Amniotic stem cell (primary cell): ENCODE measurements at regions not wholly inside any gene's neighbourhood (a gene's known extent, or its start where the extent isn't known, plus 50 kb on each side); places are given as distances from the start of the nearest gene placed in this dataset.
"Not testable (repeated sequence)": the region's sequence is repeated elsewhere in the genome, so short reads cannot be mapped to it uniquely, and the experiment has no call there.

ENCODE experiments used
- DNase-seq: peaks from one replicate; lab custom pipeline; 2025; lab: John Stamatoyannopoulos, UW

DNA sequence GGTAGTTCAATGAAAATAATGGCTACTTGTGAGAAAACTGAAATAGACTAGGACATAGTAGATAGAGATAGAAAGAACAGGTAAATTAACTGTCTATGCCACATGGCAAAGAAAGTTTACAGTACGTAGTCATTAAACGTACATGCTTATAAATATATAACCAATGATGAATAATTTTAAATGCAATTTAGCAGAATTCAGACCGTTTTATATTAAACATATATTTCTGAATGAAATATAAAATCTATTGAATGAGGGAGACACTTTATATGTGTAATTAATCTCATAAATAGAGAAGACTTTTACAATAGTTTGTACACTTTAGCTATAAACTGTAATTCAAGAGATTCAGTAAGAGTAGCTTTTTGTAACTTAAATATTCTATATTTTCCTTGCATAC lies 124.4 kb upstream of the VPREB1 start:
- no peak for DNase-seq

DNA sequence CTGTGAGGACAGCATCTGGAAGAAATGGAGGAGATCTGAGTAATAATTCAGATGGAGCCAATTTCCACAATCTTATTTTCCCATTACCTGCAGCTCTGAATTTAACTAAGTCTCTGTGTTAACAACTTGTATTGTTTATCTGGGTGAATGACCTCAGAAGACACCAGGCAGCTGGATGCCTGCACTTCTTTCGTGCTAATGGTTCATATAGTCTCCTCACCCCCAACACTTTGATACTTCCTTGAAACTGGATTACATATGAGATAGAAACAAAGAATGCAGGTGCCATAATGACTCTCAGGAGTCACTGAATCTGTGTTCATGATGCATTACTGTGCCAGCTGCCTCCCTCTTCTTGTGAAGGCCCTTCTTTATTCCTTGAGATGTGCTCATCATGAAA lies 125.6 kb upstream of the VPREB1 start:
- DNase-seq = no peak

DNA sequence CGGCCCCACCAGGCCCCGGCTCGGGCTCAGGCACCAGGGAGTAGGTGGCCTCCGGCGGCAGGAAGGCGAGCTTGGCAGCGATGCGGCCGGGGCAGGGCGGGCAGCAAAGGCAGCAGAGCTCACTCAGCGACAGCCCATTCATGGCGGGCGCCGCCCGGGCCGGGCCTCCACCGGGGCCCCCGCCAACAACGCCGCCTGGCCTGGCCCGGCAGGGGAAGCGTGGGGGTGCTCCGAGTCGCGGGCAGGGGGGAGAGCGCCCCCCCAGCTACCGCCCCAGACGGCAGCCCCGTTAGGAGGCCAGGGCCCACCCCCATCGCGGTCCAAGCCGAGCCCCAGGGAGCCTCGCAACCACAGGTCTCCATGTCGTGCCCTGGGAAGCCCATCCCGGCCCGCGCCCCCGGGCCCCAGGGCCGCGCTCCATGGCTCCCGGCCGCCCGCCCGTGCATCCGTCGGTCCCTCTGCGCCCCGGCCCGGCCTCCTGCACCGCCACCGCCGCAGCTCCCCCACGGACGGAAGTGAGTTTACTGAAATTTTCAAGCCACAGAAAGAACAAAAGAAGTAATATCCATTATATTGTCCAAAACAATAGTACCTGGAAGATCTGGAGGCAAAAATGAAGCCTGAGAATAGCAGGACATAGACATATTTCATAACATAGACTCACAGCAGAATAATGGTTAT lies 126.6 kb upstream of the VPREB1 start:
- not testable (repeated sequence) for DNase-seq

DNA sequence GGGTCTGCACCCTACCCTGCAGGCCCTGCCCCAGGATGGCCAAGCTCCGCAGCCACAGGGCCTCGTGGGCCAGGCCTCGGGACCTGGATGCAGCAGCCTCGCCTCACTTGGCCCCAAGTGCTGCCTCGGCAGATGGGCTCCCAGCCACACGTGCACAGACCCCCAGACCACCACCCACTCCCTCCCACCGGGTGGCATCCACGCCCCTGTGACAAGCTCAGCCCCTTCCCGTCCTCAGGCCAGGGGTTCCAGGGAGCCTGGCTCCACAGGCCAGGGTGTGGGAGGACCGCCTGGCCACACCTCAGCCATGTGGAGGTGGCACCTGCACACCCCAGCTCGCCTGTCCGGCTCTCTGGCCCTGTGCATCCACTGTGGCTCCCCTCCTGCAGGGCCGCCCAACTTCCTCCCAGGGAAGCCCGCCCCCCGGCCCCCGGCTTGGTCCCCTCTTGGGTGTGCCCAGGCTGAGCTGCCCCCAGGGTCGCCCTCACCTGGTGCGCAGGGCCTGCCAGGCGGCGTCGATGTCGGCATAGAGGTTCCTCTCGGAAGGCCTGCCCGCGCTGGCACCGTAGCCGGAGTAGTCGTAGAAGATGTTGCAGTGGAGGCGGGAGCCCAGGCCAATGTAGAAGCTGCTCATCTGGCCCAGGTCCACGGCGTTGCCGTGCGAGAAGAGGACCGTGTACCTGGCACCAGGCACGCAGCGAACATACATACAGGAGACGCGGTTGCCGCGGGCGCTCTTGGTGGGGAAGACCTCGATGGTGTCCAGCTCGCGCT lies 127.4 kb upstream of the VPREB1 start:
- DNase-seq = not testable (repeated sequence)

DNA sequence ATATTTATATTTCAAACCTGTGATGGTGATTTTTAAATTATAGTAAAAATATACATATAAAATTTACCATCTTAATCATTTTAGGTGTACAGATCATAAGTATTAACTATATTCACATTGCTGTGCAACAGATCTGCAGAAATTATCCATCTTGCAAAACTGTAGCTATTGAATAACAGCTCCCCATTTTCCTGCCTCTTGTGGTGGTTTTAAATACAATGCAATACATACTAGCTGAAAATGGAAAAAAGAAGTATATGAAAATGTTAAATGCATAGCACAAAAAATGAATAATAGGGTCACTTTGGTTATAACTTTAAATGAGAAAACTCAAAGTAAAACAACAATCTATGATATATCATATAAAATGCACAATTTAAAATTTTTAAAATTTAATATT lies 130.9 kb upstream of the VPREB1 start:
- DNase-seq = no peak

DNA sequence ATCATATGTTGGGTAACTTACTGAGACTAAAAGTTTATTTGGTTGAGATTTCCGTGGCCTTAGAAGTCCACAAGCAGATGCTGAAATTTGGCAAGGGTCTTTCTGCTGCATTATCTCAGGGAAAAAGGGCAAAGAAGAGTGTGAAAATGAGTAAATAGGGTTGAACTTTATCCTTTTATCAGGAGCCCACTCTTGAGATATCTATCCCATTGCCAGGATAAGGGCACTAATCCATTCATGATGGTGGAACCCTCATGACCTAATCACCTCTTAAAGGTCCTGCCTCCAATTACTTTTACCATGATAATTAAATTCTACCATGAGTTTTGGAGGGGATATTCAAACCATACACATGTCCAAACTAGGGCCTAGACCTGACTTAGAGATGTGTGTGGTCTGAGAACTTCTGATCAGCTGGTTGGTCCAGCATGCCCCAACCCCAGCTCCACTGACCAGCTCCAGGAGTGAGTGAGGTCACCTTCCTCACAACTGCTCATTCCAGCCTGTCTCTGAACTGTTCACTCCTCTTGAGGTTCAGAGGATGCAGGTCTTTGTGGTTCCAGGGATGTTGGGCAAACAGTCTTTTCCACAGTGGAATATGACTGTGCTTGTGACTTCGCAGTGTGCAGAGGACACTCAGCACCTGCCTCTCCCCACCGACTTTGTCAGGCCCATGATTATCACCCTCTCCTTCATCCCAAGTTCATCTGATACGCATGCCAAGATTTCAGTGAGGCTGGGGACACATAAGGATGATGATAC lies 130.1 kb upstream of the TOP3B start:
- no peak for DNase-seq

DNA sequence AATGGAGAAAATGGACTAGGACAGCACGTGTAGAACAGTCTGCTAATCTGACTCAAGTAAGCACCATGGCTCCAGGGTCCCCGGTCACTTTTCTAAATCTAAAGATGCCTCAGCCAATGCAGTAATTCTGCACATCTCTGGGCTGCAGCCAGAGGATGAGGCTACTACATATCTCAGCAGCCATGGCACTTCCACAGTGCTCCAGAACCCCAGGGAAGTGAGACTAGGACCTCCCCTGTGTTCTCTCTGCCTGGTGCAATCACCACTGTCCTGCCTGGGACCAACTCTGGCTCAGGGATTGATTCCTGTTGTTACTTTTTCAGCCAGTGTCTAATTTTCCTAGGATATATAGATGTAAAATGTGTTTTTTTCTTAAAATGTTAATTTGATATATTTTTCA lies 129.4 kb upstream of the TOP3B start:
- DNase-seq = no peak

DNA sequence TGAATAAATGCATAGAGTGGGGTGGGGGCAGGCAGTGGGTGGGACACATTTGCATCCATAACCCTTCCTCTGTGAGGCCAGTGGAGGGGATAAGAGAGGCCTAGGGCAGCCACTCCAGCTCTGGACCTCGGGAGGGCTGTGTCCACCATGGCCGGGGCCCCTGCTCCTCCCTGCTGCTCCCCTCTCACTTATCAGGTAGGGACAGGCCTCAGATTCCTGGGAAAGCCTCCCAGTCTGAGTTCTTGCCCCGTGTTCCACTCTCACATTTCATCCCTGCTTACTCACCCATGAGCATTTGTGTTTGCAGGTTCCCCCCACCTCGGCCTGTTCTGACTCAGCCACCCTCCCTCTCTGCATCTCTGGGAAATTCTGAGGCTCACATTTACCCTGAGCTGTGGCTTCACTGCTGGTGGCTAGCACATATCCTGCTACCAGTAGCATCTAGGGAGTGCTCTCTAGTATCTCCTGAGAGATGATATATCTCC lies 128.7 kb upstream of the TOP3B start:
- no peak for DNase-seq

DNA sequence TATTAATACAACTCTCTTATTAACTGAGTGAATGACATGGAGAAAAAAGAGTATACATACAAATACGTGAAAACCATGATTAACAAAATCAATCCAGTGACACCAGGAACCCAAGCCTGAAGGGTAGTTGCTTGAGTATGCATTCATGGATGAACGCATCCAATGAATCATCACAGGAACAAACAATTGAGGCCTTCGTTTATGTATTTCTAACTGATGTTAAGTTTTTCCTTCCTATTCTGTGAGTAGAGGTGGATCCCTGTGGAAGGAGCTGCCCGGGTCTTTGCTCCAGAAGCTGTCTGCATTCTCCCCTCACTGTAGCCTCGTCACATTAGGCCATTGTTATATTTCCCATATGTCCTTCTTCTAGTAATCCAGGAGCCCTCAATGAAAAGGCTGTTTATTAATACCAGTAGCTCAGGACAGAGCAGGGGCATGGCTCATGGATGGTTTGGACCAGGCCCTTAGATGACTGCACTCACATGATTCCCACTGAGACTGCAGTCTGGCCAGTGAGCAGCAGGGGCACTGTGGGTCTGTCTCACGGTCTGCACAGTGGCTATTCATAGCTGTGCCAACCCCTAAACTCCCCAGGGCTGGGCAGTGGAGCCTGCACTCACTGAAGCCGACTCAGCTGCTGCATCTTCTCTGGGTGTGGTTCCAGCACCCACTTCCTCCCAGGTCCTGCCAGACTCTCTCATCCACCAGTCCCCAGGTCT lies 128.1 kb upstream of the TOP3B start:
- DNase-seq = no peak

DNA sequence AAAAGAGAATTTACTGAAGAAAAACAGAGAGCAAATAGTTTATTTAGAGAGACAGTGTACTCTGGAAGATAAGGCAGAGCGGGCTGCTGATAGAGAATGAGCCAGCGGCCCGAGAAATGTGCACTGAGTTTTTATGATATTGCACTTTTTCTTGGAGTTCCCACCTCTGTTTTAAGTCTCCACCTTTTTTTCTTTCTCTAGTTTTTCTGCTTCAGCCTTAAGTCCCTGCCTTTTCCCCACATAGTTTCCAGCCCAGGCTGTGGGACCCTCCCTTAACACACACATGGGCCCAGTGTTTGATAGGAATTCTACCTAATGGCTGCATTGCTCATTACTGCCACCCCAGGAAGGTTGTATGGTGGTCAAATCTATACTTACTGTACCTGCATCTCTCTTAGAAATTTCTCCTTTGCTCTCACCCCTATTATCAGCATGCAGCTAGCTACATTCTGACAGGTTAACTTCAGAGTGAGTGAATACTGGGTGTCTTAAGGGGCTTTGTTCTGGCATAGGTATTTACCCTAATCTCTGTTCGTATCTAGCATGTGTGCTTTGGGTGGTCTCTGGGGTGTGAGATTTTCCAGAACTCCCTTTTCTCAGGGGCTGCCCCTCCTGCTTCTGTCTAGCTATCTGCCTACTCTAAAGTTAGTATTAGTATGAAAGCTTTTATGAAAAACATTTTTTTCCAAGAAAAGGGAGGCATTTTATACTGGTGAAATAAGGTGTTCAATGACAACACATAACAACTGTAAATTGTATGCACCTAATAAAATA lies 127.3 kb upstream of the TOP3B start:
- DNase-seq = no peak

DNA sequence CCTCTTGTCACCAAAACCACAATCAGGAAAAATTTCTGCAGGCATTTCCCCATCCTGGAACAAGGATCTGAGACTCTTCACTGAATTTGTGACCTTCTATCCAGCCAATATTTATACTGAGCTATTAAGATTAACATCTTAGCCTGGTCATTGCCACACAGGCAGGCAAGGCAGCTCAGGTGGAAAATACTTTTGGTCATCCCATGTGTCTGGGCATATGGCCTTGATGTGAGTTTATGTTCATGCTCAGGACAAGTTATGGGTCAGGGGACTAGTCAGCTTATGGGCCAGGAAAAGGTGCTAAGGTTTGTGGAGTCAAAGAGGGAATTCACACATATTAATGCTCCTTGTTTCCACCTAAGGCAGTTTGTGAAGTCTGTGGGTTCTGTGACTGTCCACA lies 124.3 kb upstream of the TOP3B start:
- DNase-seq = no peak

DNA sequence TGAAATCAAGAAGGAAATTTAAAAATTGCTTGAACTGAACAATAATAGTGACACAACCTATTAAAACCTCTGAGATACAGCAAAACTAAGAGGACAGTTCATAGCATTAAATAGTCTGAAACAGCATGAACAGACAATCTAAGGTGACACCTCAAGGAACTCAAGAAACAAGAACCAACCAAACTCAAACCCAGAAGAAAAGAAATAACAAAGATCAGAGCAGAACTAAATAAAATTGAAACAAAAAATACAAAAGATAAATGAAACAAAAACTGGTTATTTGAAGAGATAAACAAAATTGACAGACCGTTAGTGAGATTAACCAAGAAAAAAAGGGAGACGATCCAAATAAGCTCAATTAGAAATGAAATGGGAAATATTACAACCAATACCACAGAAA lies 122.8 kb upstream of the TOP3B start:
- DNase-seq = no peak

DNA sequence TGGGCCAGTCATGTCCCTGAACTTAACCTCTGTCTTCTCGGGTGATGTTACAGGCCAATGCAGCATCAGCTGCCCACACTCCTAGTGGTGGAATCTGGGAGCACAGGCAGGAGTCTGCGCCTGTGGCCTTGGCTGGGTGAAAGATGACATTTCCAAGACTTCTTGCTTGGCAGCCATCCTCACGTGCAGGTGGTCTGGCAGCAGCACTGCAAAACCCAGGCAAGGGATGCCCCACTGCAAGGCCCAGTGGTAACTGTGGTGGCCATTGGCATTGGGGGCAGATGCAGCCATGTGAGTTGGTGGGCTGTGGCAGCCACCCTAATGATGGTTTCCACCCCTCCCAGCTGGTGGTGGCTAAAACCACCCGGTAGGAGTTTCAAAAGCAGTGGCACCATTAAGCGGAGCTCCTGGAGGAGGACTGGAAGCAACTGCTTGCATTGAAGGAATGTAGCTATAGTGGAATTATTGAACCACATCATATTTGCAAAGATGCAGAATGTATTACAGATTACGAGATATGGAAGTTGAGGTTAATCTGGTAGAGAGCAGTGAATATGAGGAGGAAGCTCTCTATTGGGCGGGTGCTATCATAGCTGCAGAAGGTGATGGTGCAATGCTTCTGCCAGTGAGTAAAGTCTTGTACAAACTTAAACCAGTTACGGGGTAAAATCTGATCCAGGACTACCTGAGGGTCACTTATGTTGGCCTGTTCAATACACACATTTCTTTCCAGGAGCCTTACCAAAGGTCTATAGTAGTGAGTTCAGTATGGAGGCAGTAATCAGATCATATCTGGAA lies 120.7 kb upstream of the TOP3B start:
- no peak for DNase-seq

DNA sequence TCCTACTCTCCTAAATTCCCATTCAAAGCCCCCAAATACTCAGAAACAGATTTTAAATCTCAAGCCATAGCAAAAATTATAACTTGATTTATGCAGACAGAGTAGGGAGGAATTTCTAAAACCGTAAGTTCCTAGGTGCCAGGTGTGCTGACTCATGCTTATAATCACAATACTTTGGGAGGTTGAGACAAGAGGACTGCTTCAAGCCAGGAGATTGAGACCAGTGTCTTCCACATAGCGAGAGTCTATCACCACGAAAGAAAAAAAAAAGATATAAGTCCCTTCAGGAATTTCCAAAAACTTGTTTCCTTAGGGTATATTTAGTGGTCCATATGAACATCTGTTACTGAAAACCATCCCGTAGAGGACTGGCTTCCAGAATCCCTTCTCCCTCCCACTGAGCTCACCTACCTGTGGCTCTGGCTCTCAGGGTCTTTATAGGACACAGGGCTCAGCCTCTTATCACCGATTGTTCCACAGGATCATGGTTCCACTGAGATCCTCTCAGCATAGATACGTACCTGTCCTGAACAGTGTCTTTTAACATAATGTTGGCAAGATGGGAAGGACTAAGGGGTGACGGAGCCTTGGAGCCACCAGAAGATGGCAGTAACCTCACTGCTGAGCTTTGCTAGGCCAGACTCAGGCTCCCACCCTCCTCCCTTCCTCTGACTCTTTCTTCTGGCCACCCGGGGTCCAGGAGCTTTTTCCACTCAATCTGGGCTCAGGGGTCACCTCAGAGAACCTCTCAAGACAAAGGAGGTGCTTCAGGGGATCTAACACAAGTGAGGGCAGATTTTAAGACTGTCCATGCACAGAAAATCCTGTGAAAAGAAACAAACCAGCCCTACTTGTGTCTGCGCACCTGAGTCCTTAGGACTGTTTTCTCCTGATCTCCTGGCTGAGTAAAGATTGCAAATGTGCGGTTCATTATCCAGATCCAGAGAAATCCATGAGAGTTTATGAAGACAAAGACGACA lies 117.5 kb upstream of the TOP3B start:
- no peak for DNase-seq

DNA sequence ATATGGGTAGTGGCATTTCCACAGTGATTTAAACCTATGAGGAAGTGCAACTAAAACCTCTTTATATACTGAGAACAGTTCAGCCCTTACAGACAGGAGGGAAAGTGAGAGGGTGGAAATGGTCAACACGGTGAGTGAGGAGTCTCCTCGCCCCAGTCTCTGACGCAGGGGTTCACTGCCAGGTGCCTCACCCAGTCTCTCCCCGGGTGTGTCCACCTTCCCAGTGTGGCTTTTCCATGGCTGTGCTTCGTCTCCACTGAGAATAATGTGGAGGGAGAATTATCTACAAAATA lies 116.6 kb upstream of the TOP3B start:
- no peak for DNase-seq

DNA sequence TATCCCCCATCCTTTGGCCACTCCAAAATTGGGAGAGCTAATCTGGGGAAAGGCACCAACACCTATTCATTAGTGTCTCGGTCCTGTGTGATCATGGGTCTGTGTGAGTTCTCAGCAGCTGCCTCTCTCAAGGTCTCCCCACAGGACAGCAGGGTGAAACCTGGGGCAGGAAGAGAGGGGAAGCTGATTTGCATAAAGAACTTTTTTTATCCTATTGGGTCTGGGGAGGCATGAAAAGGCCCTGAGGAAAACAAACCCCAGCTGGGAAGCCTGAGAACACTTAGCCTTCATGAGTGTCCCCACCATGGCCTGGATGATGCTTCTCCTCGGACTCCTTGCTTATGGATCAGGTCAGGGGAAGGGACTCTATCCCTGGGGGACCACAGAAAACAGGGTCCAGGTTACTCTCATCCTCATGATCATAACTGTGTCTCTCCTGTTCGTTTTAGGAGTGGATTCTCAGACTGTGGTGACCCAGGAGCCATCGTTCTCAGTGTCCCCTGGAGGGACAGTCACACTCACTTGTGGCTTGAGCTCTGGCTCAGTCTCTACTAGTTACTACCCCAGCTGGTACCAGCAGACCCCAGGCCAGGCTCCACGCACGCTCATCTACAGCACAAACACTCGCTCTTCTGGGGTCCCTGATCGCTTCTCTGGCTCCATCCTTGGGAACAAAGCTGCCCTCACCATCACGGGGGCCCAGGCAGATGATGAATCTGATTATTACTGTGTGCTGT lies 116.0 kb upstream of the TOP3B start:
- no peak for DNase-seq

DNA sequence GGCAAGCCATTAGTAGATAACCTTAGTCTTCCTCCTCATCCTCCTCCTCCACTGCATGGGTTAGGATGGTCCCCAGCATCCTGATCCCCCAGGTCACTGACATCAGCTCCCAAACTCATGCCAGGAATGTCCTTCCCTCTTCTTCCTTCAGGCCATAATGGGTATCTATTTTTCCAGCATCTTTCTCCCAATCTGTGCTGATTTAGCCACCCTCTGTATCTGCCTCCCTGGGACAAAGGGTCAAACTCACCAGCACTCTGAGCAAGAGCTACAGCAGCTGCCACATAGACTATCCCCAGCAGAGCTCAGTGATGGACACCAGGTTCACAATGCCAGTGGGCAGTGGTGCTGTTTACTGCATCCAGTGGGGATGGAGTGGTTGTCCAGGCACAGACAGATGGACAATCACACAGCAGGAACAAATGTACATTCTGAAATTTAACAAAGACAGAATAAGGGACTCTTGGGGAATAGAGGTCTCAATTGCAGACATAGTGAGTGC lies 115.2 kb upstream of the TOP3B start:
- DNase-seq = no peak

DNA sequence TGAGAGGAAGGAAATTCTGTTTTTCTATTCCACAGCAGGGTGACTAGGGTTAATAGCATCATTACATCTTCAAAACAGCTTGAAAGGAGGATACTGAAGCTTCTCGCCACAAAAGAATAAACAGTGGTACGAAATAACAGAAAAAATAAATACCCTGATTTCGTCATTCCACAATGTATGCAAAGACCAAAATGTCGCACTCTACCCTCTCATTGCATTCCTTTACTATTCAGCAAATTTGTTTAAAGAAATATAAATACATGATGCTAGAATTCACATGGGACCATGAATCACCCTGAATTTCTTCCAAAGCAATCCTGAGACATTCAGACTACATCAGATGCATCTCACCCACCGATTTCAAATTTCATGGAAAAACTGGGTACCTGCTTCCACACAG lies 112.3 kb upstream of the TOP3B start:
- DNase-seq = no peak

DNA sequence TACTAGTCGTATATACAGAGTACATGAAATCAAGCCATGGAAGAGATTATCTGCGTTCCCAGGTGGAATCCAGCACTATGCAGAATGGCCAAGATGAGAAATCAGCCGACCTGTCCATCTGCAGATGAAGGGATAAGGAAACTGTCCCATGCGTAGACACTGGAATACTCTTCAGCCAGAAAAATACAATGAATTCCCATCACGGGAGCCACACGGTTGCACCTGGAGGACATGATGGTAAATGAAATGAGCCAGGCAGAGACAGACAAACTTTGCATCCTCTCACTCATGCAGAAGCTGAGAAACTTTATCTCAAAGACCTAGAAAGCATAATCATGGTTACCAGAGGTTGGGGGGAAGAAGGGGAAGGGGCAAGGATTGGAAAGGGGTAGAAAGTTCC lies 111.9 kb upstream of the TOP3B start:
- no peak for DNase-seq
